Activated naive CD4-positive, alpha-beta T cell (primary cell): ENCODE measurements at regions not wholly inside any gene's neighbourhood (a gene's known extent, or its start where the extent isn't known, plus 50 kb on each side); places are given as distances from the start of the nearest gene placed in this dataset.

Experiments used
- DNase-seq, 4 experiments: peaks; one replicate each; lab custom pipeline; 2025; lab: John Stamatoyannopoulos, UW

- no peak for DNase-seq
Observed at GRCh38 chr6:129967427-129967826, 51.0 kb upstream of the L3MBTL3 start.

GRCh38 chr6:129966125-129966524 is 52.3 kb upstream of the L3MBTL3 start:
- DNase-seq = no peak

GRCh38 chr6:129965096-129965495 is 53.3 kb upstream of the L3MBTL3 start:
- DNase-seq = no peak

GRCh38 chr6:129959358-129959930 is 58.9 kb upstream of the L3MBTL3 start:
- no peak for DNase-seq

GRCh38 chr6:129957941-129958898 is 60.2 kb upstream of the L3MBTL3 start:
- no peak for DNase-seq

- DNase-seq = no peak
Observed at GRCh38 chr6:129955584-129955983, 62.8 kb upstream of the L3MBTL3 start.

- DNase-seq = no peak
Observed at GRCh38 chr6:129954749-129955431, 63.5 kb upstream of the L3MBTL3 start.

GRCh38 chr6:129947797-129948196 is 70.6 kb upstream of the L3MBTL3 start:
- no peak for DNase-seq

GRCh38 chr6:129946439-129947140 is 71.8 kb upstream of the L3MBTL3 start:
- no peak for DNase-seq

- no peak for DNase-seq
Observed at GRCh38 chr6:129943637-129944271, 74.6 kb upstream of the L3MBTL3 start.

- DNase-seq = no peak
Observed at GRCh38 chr6:129940454-129941195, 77.8 kb upstream of the L3MBTL3 start.

GRCh38 chr6:129938249-129939020 is 77.3 kb upstream of the TMEM244 start:
- no peak for DNase-seq

GRCh38 chr6:129936329-129937165 is 75.4 kb upstream of the TMEM244 start:
- DNase-seq = peak in 1 of 4 experiments; percentile 14

GRCh38 chr6:129932321-129932720 is 71.2 kb upstream of the TMEM244 start:
- no peak for DNase-seq

- no peak for DNase-seq
Observed at GRCh38 chr6:129929433-129929832, 68.3 kb upstream of the TMEM244 start.

GRCh38 chr6:129923530-129924250 is 62.6 kb upstream of the TMEM244 start:
- DNase-seq = no peak

- no peak for DNase-seq
Observed at GRCh38 chr6:129921169-129921817, 60.2 kb upstream of the TMEM244 start.
